KMS-11 (cell line): ENCODE measurements at regions not wholly inside any gene's neighbourhood (a gene's known extent, or its start where the extent isn't known, plus 50 kb on each side); places are given as distances from the start of the nearest gene placed in this dataset.

Experiments
- H2AFZ ChIP-seq: fragments of 200-600 bp; sonication (generic); 2 replicates; pipeline ENCODE4 v1.6.1; 2016; ENCODE audit warnings: antibody characterized with exemption, mixed run types, low read depth
- H3K27ac ChIP-seq: fragments of 200-600 bp; sonication (generic); 2 replicates; pipeline ENCODE4 v1.6.1; 2016; ENCODE audit warnings: mild to moderate bottlenecking, mixed run types
- H3K27me3 ChIP-seq: fragments of 200-600 bp; sonication (generic); 2 replicates; pipeline ENCODE4 v1.6.1; 2017; ENCODE audit warnings: mild to moderate bottlenecking, low read depth, mixed run types, moderate library complexity; ENCODE audit not compliant: insufficient read depth
- H3K36me3 ChIP-seq: fragments of 200-600 bp; sonication (generic); 2 replicates; pipeline ENCODE4 v1.6.1; 2017; ENCODE audit warnings: mild to moderate bottlenecking, mixed run types; ENCODE audit not compliant: insufficient read depth
- H3K4me1 ChIP-seq: fragments of 200-600 bp; sonication (generic); 2 replicates; pipeline ENCODE4 v1.6.1; 2016; ENCODE audit warnings: mild to moderate bottlenecking, low read depth, mixed run types; ENCODE audit not compliant: poor library complexity, severe bottlenecking
- H3K4me2 ChIP-seq: fragments of 200-600 bp; sonication (generic); 2 replicates; pipeline ENCODE4 v1.7.0; 2016; ENCODE audit warnings: mild to moderate bottlenecking, mixed run types
- H3K4me3 ChIP-seq: fragments of 200-600 bp; sonication (generic); IDR thresholded peaks from 2 replicates; pipeline ENCODE4 v1.6.1; 2017; ENCODE audit warnings: low read depth, low read length, mixed read lengths; ENCODE audit not compliant: insufficient read depth
- H3K79me2 ChIP-seq: fragments of 200-600 bp; sonication (generic); 2 replicates; pipeline ENCODE4 v1.6.1; 2016; ENCODE audit warnings: low read depth, mixed run types; ENCODE audit not compliant: insufficient read depth
- H3K9ac ChIP-seq: fragments of 200-600 bp; sonication (generic); 2 replicates; pipeline ENCODE4 v1.6.1; 2016; ENCODE audit warnings: mild to moderate bottlenecking, mixed run types
- H4K20me1 ChIP-seq: fragments of 200-600 bp; sonication (generic); 2 replicates; pipeline ENCODE4 v1.6.1; 2016; ENCODE audit warnings: mild to moderate bottlenecking, mixed run types; ENCODE audit not compliant: insufficient read depth
- TF ChIP-seq, protein P1 (sequence below): fragments of 200-600 bp; sonication (generic); conservative IDR thresholded peaks from 2 replicates; pipeline ENCODE4 v1.6.1; 2017; ENCODE audit warnings: low read depth, mild to moderate bottlenecking, antibody characterized with exemption, low read length, moderate library complexity, mixed read lengths

DNA sequence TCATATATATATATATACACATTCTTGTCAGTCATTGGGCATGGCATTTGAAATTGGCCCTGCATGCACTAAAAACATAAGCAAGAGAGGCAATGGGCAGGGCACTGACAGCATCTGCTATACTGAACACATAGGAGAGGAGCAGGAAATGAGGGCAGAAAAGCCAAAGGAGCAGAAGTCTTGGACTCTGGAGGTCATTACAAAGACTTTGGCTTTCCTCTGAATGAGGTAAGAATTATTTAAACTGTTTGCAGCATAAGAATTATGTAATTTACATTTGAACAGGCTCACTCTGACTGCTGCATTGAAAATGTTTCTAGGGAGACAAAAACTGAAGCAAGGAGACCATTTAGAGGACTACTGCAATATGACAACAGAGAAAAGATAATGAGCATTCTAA is 396.5 kb downstream of the PRDM5 start:
- no peaks in the 10 kb centered on the region for H3K79me2 ChIP-seq
- H3K9ac ChIP-seq, result no peak overlapping the region

DNA sequence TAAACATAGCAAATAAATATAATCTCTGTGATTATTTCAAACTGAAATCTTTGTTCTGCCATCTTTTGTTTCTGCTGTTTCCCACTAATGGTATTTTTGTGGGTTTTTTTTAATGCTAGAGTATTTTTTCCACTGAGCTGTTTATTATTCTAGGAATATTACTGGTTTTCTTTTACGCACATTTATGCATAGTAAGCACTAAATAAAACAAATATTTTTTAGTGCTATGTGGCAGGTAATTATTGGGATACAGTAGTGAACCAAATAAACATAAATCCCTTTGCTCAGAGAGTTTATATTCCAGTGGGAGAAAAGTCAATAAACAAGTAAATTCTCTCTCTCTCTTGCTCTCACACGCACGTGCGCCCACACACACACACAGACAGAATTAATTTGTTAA is 397.4 kb downstream of the PRDM5 start:
- H4K20me1 ChIP-seq, result no peaks in the 10 kb centered on the region
- no peak overlapping the region for H3K4me2 ChIP-seq
- no peaks in the 10 kb centered on the region for H3K4me1 ChIP-seq
- no peaks in the 10 kb centered on the region for H3K27me3 ChIP-seq
- no peak overlapping the region for H2AFZ ChIP-seq
- TF ChIP-seq, protein P1, sequence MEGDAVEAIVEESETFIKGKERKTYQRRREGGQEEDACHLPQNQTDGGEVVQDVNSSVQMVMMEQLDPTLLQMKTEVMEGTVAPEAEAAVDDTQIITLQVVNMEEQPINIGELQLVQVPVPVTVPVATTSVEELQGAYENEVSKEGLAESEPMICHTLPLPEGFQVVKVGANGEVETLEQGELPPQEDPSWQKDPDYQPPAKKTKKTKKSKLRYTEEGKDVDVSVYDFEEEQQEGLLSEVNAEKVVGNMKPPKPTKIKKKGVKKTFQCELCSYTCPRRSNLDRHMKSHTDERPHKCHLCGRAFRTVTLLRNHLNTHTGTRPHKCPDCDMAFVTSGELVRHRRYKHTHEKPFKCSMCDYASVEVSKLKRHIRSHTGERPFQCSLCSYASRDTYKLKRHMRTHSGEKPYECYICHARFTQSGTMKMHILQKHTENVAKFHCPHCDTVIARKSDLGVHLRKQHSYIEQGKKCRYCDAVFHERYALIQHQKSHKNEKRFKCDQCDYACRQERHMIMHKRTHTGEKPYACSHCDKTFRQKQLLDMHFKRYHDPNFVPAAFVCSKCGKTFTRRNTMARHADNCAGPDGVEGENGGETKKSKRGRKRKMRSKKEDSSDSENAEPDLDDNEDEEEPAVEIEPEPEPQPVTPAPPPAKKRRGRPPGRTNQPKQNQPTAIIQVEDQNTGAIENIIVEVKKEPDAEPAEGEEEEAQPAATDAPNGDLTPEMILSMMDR, result no peak
- H3K4me3 ChIP-seq, result no peak overlapping the region
- H3K9ac ChIP-seq, result no peak overlapping the region
- H3K36me3 ChIP-seq, result no peaks in the 10 kb centered on the region
- H3K27ac ChIP-seq, result no peak overlapping the region
- no peaks in the 10 kb centered on the region for H3K79me2 ChIP-seq

More for the DNA sequence above, 396.5 kb downstream of the PRDM5 start:
- no peaks in the 10 kb centered on the region for H3K36me3 ChIP-seq
- H3K27ac ChIP-seq, result no peak overlapping the region
- no peak overlapping the region for H3K4me3 ChIP-seq
- H3K4me1 ChIP-seq, result no peaks in the 10 kb centered on the region
- no peak overlapping the region for H3K4me2 ChIP-seq
- no peak overlapping the region for H2AFZ ChIP-seq
- no peaks in the 10 kb centered on the region for H4K20me1 ChIP-seq
- TF ChIP-seq, protein P1, result no peak
- H3K27me3 ChIP-seq, result no peaks in the 10 kb centered on the region

DNA sequence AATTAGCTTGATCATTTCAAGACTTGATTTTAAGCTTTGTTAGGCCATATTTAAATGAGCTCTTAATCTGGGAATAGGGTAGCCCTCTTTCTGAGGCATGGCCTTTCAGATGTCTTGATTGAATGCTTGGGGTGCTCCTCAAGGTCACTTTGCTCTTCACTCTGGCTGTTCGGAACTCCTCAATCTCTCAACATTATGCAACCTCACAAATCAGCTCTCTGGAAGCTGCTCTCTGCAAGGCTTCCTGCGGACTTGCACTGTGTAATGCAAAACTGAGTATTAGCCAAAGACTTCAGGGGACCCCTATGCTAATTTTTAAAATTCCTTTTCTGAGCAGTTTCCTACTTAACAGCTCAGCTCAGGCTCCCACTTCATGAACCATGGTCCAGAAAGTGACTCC is 398.3 kb downstream of the PRDM5 start:
- Histone ChIP-seq H3K4me3 (no peak overlapping the region), H4K20me1 (no peaks in the 10 kb centered on the region), H3K27ac (no peak overlapping the region), H3K4me2 (no peak overlapping the region), H2AFZ (no peak overlapping the region), H3K36me3 (no peaks in the 10 kb centered on the region), H3K27me3 (no peaks in the 10 kb centered on the region), H3K79me2 (no peaks in the 10 kb centered on the region), H3K4me1 (no peaks in the 10 kb centered on the region), H3K9ac (no peak overlapping the region)
- TF ChIP-seq, protein P1, result no peak

DNA sequence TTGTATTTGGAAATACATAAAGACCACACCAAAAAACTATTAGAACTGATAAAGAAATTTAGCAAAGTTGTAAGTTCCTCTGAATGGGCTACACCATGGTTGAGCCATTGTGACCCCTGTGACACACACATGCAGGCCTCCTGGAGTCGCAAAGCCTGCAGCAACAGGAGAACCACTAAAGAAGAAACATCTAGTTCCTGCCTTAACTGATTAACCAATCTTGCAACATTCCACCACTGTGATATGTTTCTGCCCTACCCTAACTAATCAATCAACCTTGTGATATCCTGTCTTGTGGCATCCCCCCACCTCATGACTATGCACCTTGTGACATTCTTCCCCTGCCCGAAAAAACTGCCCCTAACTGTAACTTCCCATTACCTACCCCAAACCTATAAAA is 401.8 kb downstream of the PRDM5 start:
- no peaks in the 10 kb centered on the region for H3K36me3 ChIP-seq
- no peak overlapping the region for H2AFZ ChIP-seq
- TF ChIP-seq, protein P1, result no peak
- no peak overlapping the region for H3K4me3 ChIP-seq
- H3K27ac ChIP-seq, result no peak overlapping the region
- H3K27me3 ChIP-seq, result no peaks in the 10 kb centered on the region
- H4K20me1 ChIP-seq, result no peaks in the 10 kb centered on the region
- no peaks in the 10 kb centered on the region for H3K4me1 ChIP-seq
- no peak overlapping the region for H3K9ac ChIP-seq
- H3K4me2 ChIP-seq, result no peak overlapping the region
- no peaks in the 10 kb centered on the region for H3K79me2 ChIP-seq
